Activated naive CD4-positive, alpha-beta T cell treated with anti-CD3 and anti-CD28 coated beads, Interleukin-2, amount 10 ng/mL, durations not matched to agents 7 days and 5 days (primary cell): ENCODE measurements at regions not wholly inside any gene's neighbourhood (a gene's known extent, or its start where the extent isn't known, plus 50 kb on each side); places are given as distances from the start of the nearest gene placed in this dataset.

Experiments
- CTCF ChIA-PET: fragments of 350-600 bp; sonication (Branson Sonifier 250); formaldehyde crosslinking; loops from one replicate; lab custom pipeline; 2021; ENCODE audit warnings: antibody characterized with exemption; lab: Charles Lee
- DNase-seq: peaks from one replicate; pipeline ENCODE4 v3.0.0-alpha.2; 2020
- H3K27ac Mint-ChIP-seq: one replicate; pipeline ENCODE4 v1.8.0; 2021; ENCODE audit warnings: mild to moderate bottlenecking, moderate library complexity, mixed read lengths
- H3K27me3 Mint-ChIP-seq: one replicate; pipeline ENCODE4 v1.8.0; 2021; ENCODE audit warnings: mild to moderate bottlenecking, mixed read lengths
- H3K36me3 Mint-ChIP-seq: one replicate; pipeline ENCODE4 v1.8.0; 2021; ENCODE audit warnings: mixed read lengths
- H3K4me1 Mint-ChIP-seq: one replicate; pipeline ENCODE4 v1.8.0; 2021; ENCODE audit warnings: mixed read lengths
- H3K4me3 Mint-ChIP-seq: one replicate; pipeline ENCODE4 v1.8.0; 2021; ENCODE audit warnings: mild to moderate bottlenecking, moderate library complexity, mixed read lengths
- H3K9me3 Mint-ChIP-seq: one replicate; pipeline ENCODE4 v1.8.0; 2021; ENCODE audit warnings: mixed read lengths

DNA sequence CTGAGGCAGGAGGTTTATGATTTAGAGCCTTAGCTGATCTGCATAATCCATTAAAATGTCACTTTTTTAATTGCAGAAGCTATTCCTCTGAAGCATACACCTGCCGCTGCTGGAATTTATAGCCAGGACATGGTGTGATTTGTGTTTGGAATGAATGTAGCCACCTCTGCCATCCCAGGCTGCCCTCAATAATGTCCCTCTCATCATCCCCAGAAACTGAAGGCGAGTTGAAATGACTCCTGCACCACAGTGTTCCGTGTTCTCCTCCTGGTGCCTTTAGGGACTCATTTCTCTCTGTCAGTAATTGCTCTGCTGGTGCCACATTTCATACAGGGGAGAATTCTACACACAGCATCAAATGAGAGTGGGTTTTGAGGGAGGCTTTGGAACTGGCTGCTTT lies 191.0 kb downstream of the C11orf91 start:
- CTCF ChIA-PET, result no interaction called here
- peaks cover 4% of the 10 kb centered on the region for H3K27me3 Mint-ChIP-seq
- no peak overlapping the region for H3K27ac Mint-ChIP-seq
- DNase-seq, result no peak
- no peaks in the 10 kb centered on the region for H3K4me1 Mint-ChIP-seq
- H3K36me3 Mint-ChIP-seq, result no peaks in the 10 kb centered on the region
- H3K4me3 Mint-ChIP-seq, result no peak overlapping the region
- H3K9me3 Mint-ChIP-seq, result no peaks in the 10 kb centered on the region

DNA sequence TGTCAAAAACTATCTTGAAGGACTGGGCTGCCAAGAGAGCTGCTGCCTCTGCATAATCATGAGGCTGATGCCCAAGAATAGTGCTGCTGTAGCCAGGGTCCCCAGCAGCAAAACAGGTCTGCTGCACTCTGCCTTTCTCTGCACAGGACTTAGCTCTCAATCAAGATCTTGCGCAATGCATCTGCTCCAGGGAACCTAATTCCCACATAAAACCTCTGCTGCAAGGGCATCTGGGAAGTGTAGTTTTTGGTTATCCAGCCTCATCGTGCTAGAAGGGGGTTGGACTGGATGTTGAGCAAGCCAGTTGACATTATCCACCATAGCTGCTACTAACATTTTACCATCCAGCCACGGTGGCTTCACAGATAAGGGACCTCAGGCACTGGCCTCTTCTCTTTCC lies 192.7 kb downstream of the C11orf91 start:
- no peak overlapping the region for H3K27ac Mint-ChIP-seq
- H3K9me3 Mint-ChIP-seq, result no peaks in the 10 kb centered on the region
- CTCF ChIA-PET, result no interaction called here

GRCh38 chr11:33507356-33507755 lies 193.3 kb downstream of the C11orf91 start:
- CTCF ChIA-PET, result no interaction called here
- H3K9me3 Mint-ChIP-seq, result no peaks in the 10 kb centered on the region

More for the DNA sequence above, 192.7 kb downstream of the C11orf91 start:
- no peaks in the 10 kb centered on the region for H3K36me3 Mint-ChIP-seq
- no peak overlapping the region for H3K4me3 Mint-ChIP-seq
- H3K4me1 Mint-ChIP-seq, result no peaks in the 10 kb centered on the region
- no peak for DNase-seq
- H3K27me3 Mint-ChIP-seq, result peaks cover 4% of the 10 kb centered on the region

DNA sequence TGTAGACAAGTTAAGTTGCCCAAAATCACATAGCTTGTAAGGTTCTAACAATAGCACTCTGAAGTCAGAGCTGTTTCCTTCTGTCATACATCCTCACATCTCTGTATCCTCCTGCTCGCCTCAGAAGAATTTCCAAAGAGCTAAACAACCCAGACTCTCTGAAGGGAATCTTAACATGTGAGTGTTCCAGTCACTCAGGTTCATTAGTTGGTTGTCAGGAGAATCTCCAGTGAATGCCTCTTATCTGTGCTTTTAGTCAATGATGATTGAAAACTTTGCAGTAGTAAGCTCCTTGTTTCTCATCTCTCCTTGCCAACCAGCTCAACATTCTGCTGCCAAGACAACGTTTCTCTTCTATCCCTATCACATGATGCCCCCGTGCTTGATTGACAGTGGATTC lies 195.5 kb downstream of the C11orf91 start:
- no peak for DNase-seq
- no peaks in the 10 kb centered on the region for H3K9me3 Mint-ChIP-seq
- no peaks in the 10 kb centered on the region for H3K27me3 Mint-ChIP-seq
- CTCF ChIA-PET, result no interaction called here
- no peaks in the 10 kb centered on the region for H3K36me3 Mint-ChIP-seq
- no peak overlapping the region for H3K4me3 Mint-ChIP-seq
- no peak overlapping the region for H3K27ac Mint-ChIP-seq
- H3K4me1 Mint-ChIP-seq, result no peaks in the 10 kb centered on the region

More at GRCh38 chr11:33507356-33507755, 193.3 kb downstream of the C11orf91 start:
- Mint-ChIP-seq H3K4me1 (no peaks in the 10 kb centered on the region), H3K4me3 (no peak overlapping the region), H3K27me3 (peaks cover 4% of the 10 kb centered on the region), H3K36me3 (no peaks in the 10 kb centered on the region), H3K27ac (no peak overlapping the region)
- DNase-seq, result no peak

DNA sequence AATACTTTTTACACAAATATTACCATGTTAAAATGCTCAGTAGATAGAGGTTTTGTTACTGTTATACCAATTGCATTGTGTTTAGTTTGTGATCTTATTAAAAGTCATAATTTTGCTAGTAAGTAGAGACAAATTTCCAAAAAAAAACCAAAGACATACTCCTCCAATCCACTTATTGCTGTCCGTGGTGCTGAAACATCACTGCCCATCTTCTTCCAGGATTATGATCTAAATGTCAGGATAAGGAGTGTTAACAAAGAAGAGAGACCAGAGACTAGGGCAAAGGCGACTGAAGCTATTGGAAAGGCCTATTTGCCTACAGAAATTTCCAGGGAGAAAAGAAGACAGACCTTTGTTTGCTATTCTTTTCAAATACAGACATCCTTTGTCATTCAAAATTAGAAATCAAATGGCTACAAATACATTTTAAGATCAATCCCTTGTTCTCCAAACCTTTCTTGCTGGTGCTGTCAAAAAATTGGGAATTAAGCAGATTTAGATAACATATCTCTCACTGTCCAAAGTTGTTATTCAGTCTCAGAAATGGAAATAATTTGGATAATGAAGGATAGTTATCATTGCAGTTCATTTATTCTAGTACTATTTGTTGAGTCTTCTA lies 199.7 kb downstream of the C11orf91 start:
- no peaks in the 10 kb centered on the region for H3K36me3 Mint-ChIP-seq
- no peak overlapping the region for H3K27ac Mint-ChIP-seq
- H3K4me1 Mint-ChIP-seq, result no peaks in the 10 kb centered on the region
- DNase-seq, result no peak
- CTCF ChIA-PET, result no interaction called here
- H3K27me3 Mint-ChIP-seq, result no peaks in the 10 kb centered on the region
- no peaks in the 10 kb centered on the region for H3K9me3 Mint-ChIP-seq
- no peak overlapping the region for H3K4me3 Mint-ChIP-seq

DNA sequence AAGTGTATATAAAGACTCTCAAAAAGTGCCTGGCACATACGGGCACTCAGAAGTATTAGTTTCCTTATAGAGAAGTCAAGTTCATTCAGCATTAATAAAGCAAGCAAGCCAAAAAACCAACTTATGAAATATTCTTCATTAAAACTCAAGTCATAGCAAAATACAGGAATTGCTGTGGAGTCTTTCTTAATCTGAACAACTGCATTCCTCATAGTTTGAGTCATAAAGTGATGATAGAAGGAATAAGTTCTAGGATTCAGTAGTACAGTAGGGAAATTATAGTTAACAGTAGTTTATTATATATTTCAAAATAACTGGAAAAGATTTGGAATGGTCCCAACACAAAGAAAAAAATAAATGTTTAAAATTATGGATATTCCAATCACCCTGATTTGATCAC lies 200.3 kb downstream of the C11orf91 start:
- H3K36me3 Mint-ChIP-seq, result no peaks in the 10 kb centered on the region
- H3K4me3 Mint-ChIP-seq, result no peak overlapping the region
- no peaks in the 10 kb centered on the region for H3K4me1 Mint-ChIP-seq
- H3K27ac Mint-ChIP-seq, result no peak overlapping the region
- H3K27me3 Mint-ChIP-seq, result no peaks in the 10 kb centered on the region
- CTCF ChIA-PET, result no interaction called here
- no peaks in the 10 kb centered on the region for H3K9me3 Mint-ChIP-seq
- no peak for DNase-seq

DNA sequence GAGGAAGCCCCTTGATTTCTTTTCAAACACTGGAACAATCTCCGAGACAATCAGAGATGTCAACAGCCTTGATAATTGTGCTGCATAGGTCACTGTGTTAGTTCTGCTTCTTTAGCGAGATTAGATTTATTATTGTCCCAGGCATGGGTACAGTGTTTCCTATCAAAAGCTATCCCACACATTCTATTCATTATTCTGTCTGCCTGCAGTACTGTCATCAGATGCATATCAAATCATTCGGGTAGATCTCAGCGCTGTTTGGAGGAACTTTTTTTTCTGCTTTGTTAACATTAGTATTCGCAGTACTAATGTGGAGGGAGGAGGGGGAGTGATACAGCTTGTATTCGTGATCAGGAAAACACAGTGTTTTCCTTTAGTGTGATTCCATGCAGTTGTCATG lies 208.0 kb downstream of the C11orf91 start:
- Mint-ChIP-seq H3K9me3 (no peaks in the 10 kb centered on the region), H3K4me1 (no peaks in the 10 kb centered on the region), H3K27me3 (no peaks in the 10 kb centered on the region), H3K27ac (no peak overlapping the region), H3K36me3 (no peaks in the 10 kb centered on the region), H3K4me3 (no peak overlapping the region)
- DNase-seq, result no peak
- CTCF ChIA-PET, result no interaction called here

DNA sequence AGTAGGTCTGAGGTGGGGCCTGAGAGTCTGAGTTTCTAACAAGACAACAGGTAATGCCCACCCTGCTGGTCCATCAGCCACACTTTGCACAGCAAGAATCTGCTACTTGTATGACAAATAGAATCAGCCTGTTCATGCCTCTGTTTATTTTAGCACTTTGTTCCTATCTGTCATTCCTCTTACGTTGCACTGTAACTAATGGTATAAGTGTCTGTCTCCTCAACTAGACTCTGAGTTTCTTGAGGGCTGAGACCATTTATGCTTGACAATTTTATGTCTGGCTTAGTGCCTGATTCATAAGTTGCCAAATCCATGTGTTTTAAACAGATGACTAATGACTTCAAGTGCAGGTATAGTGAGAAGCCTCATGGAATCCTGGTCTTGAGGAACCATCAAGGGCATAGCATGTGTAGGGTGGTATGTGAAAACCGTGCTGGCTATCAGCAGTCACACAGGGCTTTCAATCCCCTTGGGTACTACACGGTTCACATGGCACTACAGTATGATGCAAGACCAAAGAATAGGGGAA lies 209.7 kb downstream of the C11orf91 start:
- no peak overlapping the region for H3K27ac Mint-ChIP-seq
- H3K4me1 Mint-ChIP-seq, result no peaks in the 10 kb centered on the region
- no peaks in the 10 kb centered on the region for H3K9me3 Mint-ChIP-seq
- CTCF ChIA-PET, result no interaction called here
- no peaks in the 10 kb centered on the region for H3K27me3 Mint-ChIP-seq
- no peaks in the 10 kb centered on the region for H3K36me3 Mint-ChIP-seq
- DNase-seq, result no peak
- no peak overlapping the region for H3K4me3 Mint-ChIP-seq

GRCh38 chr11:33488971-33489370 lies 211.7 kb downstream of the C11orf91 start:
- Mint-ChIP-seq H3K27ac (no peak overlapping the region), H3K4me3 (no peak overlapping the region), H3K9me3 (no peaks in the 10 kb centered on the region), H3K4me1 (no peaks in the 10 kb centered on the region), H3K36me3 (no peaks in the 10 kb centered on the region), H3K27me3 (no peaks in the 10 kb centered on the region)
- no peak for DNase-seq
- CTCF ChIA-PET, result no interaction called here

DNA sequence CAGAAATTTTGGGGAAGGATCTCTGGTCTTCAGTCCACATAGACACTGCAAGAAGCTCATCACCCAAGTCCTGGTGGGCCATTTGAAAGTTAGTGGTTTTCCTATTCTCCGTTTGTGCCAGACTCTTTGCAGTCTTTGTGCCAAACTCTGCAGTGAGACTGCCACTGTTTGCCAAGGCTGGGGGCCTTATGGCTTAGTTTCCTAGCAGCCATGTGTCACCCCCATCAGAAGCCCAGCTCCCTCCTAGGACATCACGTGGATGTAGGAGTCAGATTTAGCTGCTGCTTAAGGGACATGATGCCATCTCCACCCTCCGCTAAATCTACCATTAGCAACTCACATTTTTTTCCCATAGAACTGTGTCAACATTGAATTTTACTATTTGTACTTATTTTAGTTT lies 220.0 kb downstream of the C11orf91 start:
- H3K36me3 Mint-ChIP-seq, result no peaks in the 10 kb centered on the region
- no peak overlapping the region for H3K27ac Mint-ChIP-seq
- H3K4me1 Mint-ChIP-seq, result no peaks in the 10 kb centered on the region
- CTCF ChIA-PET, result no interaction called here
- peaks cover 16% of the 10 kb centered on the region for H3K27me3 Mint-ChIP-seq
- no peak for DNase-seq
- H3K4me3 Mint-ChIP-seq, result no peak overlapping the region
- no peaks in the 10 kb centered on the region for H3K9me3 Mint-ChIP-seq

DNA sequence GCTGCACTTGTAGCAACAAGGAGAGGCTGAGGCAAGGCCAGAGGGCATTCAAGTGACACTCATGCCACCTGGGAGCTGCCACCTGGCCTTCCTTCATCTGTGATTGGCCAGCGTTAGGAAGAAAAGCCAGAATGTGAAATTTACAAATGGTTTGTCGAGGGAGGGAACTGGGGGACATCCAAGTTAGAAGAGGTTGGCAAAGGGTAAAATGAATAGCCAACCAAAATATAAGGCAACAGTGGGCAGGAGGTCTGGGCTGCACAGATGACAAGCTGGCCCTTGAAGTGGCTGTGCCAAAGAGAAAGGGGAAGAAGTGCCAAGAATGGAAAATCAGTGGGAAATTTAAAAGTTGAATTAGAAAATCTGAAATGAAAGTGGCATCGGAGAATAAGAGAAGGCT lies 221.4 kb downstream of the C11orf91 start:
- Mint-ChIP-seq H3K9me3 (no peaks in the 10 kb centered on the region), H3K4me3 (no peak overlapping the region), H3K4me1 (no peaks in the 10 kb centered on the region), H3K27me3 (peaks cover 16% of the 10 kb centered on the region), H3K27ac (no peak overlapping the region), H3K36me3 (no peaks in the 10 kb centered on the region)
- DNase-seq, result no peak
- CTCF ChIA-PET, result no interaction called here

GRCh38 chr11:33478111-33478573 lies 221.0 kb downstream of the HIPK3 start:
- H3K36me3 Mint-ChIP-seq, result no peaks in the 10 kb centered on the region
- CTCF ChIA-PET, result no interaction called here
- H3K9me3 Mint-ChIP-seq, result no peaks in the 10 kb centered on the region
- H3K4me3 Mint-ChIP-seq, result no peak overlapping the region
- DNase-seq, result no peak
- H3K27me3 Mint-ChIP-seq, result peaks cover 22% of the 10 kb centered on the region
- no peaks in the 10 kb centered on the region for H3K4me1 Mint-ChIP-seq
- no peak overlapping the region for H3K27ac Mint-ChIP-seq

DNA sequence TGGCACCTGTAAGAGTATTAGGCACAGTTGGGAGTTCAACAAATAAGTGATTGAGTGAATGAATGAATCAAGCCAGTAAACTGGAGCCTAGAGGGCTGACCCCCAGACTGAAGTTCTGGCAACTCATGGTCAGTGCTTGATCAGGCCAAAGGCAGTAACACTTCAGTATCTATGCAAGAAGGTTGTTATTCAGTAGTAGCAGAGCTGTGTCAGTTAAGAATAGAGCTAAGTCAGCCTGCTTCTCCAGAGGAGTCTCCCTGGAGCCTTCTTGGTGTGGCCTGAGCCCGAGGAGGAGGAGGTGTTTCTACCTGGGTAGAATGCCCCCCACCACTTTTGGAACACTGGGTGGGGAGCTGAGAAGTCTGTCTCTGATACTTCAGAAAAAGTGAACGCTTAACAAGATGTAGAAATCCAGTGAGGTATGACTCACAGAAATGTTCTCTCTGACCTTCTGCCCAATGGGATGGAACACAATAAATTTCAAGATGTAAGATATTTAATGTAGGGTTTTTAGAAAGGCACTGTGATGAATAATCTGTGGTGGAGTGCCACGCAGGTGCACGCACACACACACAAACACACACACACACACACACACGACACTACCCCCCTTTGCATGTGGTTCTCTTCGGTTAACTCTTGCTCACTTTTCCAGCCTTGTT lies 219.9 kb downstream of the HIPK3 start:
- no peaks in the 10 kb centered on the region for H3K4me1 Mint-ChIP-seq
- peaks cover 16% of the 10 kb centered on the region for H3K27me3 Mint-ChIP-seq
- H3K4me3 Mint-ChIP-seq, result no peak overlapping the region
- DNase-seq, result no peak
- H3K27ac Mint-ChIP-seq, result no peak overlapping the region
- H3K36me3 Mint-ChIP-seq, result no peaks in the 10 kb centered on the region
- H3K9me3 Mint-ChIP-seq, result no peaks in the 10 kb centered on the region
- CTCF ChIA-PET, result no interaction called here

DNA sequence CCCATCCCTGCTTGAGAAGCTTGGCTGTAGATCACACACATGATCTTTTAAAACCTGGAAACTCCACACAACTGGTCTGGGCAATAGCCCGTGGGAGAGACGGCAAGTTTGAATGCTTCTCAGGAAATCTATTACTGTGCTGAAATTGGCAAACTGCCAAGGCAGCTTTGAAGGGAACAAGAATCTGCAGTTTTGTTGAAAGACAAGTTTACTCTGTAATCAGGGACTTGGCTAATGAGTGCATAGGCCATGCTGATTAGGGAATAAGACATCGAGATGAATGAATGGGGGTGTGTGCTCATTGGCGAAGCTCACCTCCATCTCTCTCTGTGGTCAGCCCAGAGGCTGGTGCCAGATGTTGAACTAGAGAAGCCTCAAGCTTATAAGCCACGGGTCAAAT lies 218.8 kb downstream of the HIPK3 start:
- Mint-ChIP-seq H3K4me3 (no peak overlapping the region), H3K36me3 (no peaks in the 10 kb centered on the region), H3K4me1 (no peaks in the 10 kb centered on the region), H3K27me3 (peaks cover 24% of the 10 kb centered on the region), H3K27ac (no peak overlapping the region), H3K9me3 (no peaks in the 10 kb centered on the region)
- no peak for DNase-seq
- CTCF ChIA-PET, result no interaction called here

- H3K9me3 Mint-ChIP-seq, result no peaks in the 10 kb centered on the region
- H3K27me3 Mint-ChIP-seq, result peaks cover 30% of the 10 kb centered on the region
- H3K4me3 Mint-ChIP-seq, result no peak overlapping the region
- no peaks in the 10 kb centered on the region for H3K36me3 Mint-ChIP-seq
- CTCF ChIA-PET, result no interaction called here
- no peak overlapping the region for H3K27ac Mint-ChIP-seq
- no peak for DNase-seq
- H3K4me1 Mint-ChIP-seq, result no peaks in the 10 kb centered on the region
These were observed 217.7 kb downstream of the HIPK3 start for GRCh38 chr11:33474866-33475265.
